ENCODE measurements at regions not wholly inside any gene's neighbourhood (a gene's known extent, or its start where the extent isn't known, plus 50 kb on each side); places are given as distances from the start of the nearest gene placed in this dataset.

- no peak for TF ChIP-seq SUZ12 (IDR thresholded peaks at IDR 0.05; ENCODE audit: extremely low read depth, insufficient read depth, insufficient read length)
- TF ChIP-seq YY1 (IDR thresholded peaks at IDR 0.05; ENCODE audit: insufficient read depth, insufficient read length) = no peak
- no peak for TF ChIP-seq ZNF274 (IDR thresholded peaks at IDR 0.05; ENCODE audit: low read depth, low read length)
Measured at GRCh38 chr18:34287825-34288224, 63.1 kb upstream of the NOL4 start.
